MCF 10A (cell line): ENCODE measurements at regions not wholly inside any gene's neighbourhood (a gene's known extent, or its start where the extent isn't known, plus 50 kb on each side); places are given as distances from the start of the nearest gene placed in this dataset.

Experiments
- BruUV-seq: library from RNA; stranded (reverse); fragments of 400-500 nt; replicated peaks from 2 replicates; lab custom pipeline; 2021; lab: Mats Ljungman, UMichigan
- CTCF ChIA-PET: fragments of 300-600 bp; sonication (Branson Sonifier 250); formaldehyde crosslinking; extraction: SDS; loops from one replicate; lab custom pipeline; 2021; ENCODE audit warnings: antibody characterized with exemption, inconsistent platforms; lab: Yijun Ruan, JAX
- POLR2A ChIA-PET: fragments of 300-600, 350-650 bp; sonication (Branson Sonifier 250); formaldehyde crosslinking; extraction: SDS; loops from one replicate; lab custom pipeline; 2020; ENCODE audit warnings: antibody characterized with exemption, inconsistent platforms; lab: Yijun Ruan, JAX
- DNase-seq: peaks from one replicate; pipeline ENCODE4 v3.0.0-alpha.2; 2018; ENCODE audit not compliant: unreplicated experiment
- H3K27ac Mint-ChIP-seq: one replicate; pipeline ENCODE4 v1.8.0; 2022; ENCODE audit warnings: mild to moderate bottlenecking, low read depth, mixed read lengths; ENCODE audit not compliant: unreplicated experiment
- H3K27me3 Mint-ChIP-seq: one replicate; pipeline ENCODE4 v1.8.0; 2022; ENCODE audit warnings: mixed read lengths; ENCODE audit not compliant: insufficient read depth, unreplicated experiment
- H3K36me3 Mint-ChIP-seq: one replicate; pipeline ENCODE4 v1.8.0; 2022; ENCODE audit warnings: mild to moderate bottlenecking, moderate library complexity, mixed read lengths; ENCODE audit not compliant: insufficient read depth, unreplicated experiment
- H3K4me1 Mint-ChIP-seq: one replicate; pipeline ENCODE4 v1.8.0; 2022; ENCODE audit warnings: mixed read lengths; ENCODE audit not compliant: insufficient read depth, unreplicated experiment
- H3K4me3 Mint-ChIP-seq: one replicate; pipeline ENCODE4 v1.8.0; 2022; ENCODE audit warnings: mild to moderate bottlenecking, moderate library complexity, mixed read lengths; ENCODE audit not compliant: unreplicated experiment
- H3K9me3 Mint-ChIP-seq: one replicate; pipeline ENCODE4 v1.8.0; 2022; ENCODE audit warnings: mixed read lengths; ENCODE audit not compliant: unreplicated experiment
- intact Hi-C: fragments of 100-400 bp; cut with micrococcal nuclease; formaldehyde crosslinking; loops from 2 replicates; pipeline ENCODE4 v1.14.1; 2022
- TF ChIP-seq, protein P1 (sequence below): fragments of 200-600 bp; IDR thresholded peaks from one replicate; pipeline ENCODE4 v1.8.0; 2022; ENCODE audit warnings: antibody characterized with exemption, mild to moderate bottlenecking; ENCODE audit not compliant: unreplicated experiment

DNA sequence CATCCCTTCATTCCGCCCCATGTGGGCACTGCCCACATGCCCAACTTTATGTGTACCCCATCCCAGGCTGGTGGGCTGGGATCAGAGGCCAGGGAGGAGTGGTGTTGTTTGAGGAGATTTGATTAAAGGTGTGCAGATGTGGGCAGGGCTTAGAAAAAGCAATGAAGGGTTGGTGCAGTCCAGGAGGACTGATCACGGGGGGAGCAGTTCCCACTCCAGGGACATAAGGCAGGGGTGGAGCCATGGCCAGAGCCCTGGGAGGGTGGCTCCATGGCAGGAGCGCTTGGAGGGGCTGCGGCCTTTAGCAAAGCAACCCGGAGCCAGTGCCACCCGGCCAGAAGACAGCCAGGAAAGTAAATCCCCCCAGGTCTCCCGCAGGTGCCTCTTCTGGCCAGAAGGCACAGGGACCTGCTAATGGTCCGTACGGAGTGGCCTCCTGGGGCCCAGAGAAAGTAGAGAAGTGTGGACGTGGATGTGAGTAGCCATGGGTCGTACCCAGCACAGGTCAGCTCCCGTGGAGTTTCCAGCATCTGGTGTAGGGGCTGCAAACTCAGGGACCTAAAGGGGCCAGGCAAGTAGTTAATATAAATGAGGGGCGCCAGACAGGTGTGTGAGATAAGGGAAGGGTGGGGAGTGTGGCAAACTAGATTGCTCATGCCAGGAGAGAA, 62.1 kb upstream of the APCDD1L start:
- ChIA-PET POLR2A (no interaction called here), CTCF (interaction anchor here (0.6 to 0.7 kb wide), 2 partner anchors 13 to 15 kb away, joined by 3 to 4 read pairs; no protein-coding TSS in a partner anchor)
- no peaks in the 10 kb centered on the region for H3K4me1 Mint-ChIP-seq
- TF ChIP-seq, protein P1, sequence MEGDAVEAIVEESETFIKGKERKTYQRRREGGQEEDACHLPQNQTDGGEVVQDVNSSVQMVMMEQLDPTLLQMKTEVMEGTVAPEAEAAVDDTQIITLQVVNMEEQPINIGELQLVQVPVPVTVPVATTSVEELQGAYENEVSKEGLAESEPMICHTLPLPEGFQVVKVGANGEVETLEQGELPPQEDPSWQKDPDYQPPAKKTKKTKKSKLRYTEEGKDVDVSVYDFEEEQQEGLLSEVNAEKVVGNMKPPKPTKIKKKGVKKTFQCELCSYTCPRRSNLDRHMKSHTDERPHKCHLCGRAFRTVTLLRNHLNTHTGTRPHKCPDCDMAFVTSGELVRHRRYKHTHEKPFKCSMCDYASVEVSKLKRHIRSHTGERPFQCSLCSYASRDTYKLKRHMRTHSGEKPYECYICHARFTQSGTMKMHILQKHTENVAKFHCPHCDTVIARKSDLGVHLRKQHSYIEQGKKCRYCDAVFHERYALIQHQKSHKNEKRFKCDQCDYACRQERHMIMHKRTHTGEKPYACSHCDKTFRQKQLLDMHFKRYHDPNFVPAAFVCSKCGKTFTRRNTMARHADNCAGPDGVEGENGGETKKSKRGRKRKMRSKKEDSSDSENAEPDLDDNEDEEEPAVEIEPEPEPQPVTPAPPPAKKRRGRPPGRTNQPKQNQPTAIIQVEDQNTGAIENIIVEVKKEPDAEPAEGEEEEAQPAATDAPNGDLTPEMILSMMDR, result no peak
- H3K27ac Mint-ChIP-seq, result no peak overlapping the region
- DNase-seq, result no peak
- no TSS peak for BruUV-seq
- no peaks in the 10 kb centered on the region for H3K36me3 Mint-ChIP-seq
- intact Hi-C loops, result no loop called here
- H3K4me3 Mint-ChIP-seq, result no peak overlapping the region
- H3K9me3 Mint-ChIP-seq, result peaks cover 7% of the 10 kb centered on the region
- peaks cover 45% of the 10 kb centered on the region for H3K27me3 Mint-ChIP-seq

DNA sequence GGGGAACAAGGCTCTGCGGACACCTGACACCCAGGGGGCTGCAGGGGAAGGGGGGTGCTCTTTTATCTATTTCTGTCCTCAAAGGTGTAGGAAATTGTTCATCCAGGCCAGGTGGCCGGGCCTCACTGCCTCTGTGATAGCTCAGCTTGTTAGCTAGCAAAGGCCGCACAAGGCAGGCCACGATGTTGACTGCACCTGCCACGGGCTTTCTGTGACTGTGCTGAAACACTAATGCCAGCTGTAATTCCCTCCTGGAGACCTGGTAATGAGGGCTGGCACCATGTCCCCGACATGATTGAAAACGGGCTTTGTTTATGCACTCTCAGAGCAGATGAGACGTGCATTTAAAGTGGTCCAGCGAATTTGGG, 61.4 kb upstream of the APCDD1L start:
- Mint-ChIP-seq H3K36me3 (no peaks in the 10 kb centered on the region), H3K4me3 (no peak overlapping the region), H3K27ac (no peak overlapping the region), H3K4me1 (no peaks in the 10 kb centered on the region), H3K9me3 (peaks cover 2% of the 10 kb centered on the region), H3K27me3 (peaks cover 38% of the 10 kb centered on the region)
- no TSS peak for BruUV-seq
- TF ChIP-seq, protein P1, result no peak
- ChIA-PET CTCF (no interaction called here), POLR2A (no interaction called here)
- intact Hi-C loops, result no loop called here
- DNase-seq, result no peak

DNA sequence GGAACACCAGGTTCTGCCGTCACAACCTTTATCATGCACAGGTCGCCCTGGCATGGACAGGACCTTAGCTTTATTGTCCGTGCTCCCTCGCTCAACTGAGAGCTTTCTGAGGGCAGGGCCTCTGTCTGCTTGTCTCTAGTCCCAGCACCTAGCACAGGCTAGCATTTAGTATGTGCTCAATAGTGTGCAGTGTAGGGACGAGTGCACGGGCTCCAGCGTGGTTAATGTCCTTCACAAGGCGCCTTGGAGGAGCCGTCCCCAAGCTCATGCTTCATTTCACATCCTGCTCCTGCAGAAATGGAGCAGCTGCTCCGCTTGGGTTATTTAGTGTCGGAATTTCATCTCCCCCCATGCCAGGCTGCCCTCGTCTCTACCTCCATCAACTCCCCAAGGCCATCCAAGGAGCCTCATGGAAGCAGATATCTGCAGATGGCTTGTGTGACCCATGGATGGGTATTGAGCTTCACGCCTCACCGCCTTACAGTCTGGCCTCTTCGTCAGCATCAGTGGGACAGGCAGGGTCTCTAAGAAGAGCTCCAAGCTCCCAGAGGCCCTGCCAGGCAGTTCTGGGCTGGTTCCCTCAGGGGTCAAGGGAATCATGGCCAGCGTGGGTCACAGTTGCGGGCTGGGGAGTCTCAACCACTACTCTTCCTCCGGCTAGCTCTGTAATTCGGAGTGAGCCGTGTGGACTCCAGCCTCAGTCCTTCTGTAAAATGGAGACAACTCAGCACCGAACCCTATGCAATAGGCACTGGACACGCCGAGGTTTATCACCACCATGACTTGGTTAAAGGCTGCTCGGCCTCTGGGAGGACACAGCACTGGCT, 60.8 kb upstream of the APCDD1L start:
- H3K4me3 Mint-ChIP-seq, result no peak overlapping the region
- H3K4me1 Mint-ChIP-seq, result no peaks in the 10 kb centered on the region
- no peak for DNase-seq
- CTCF ChIA-PET, result interaction anchor here (1.0 kb wide), 1 partner anchor 62 kb away, joined by 3 read pairs; no protein-coding TSS in a partner anchor
- intact Hi-C loops, result no loop called here
- H3K27ac Mint-ChIP-seq, result no peak overlapping the region
- H3K9me3 Mint-ChIP-seq, result no peaks in the 10 kb centered on the region
- no peaks in the 10 kb centered on the region for H3K36me3 Mint-ChIP-seq
- TF ChIP-seq, protein P1, result no peak
- POLR2A ChIA-PET, result interaction anchor here (0.6 to 1.1 kb wide), 2 partner anchors 14 to 153 kb away, joined by 3 to 4 read pairs; no protein-coding TSS in a partner anchor
- peaks cover 32% of the 10 kb centered on the region for H3K27me3 Mint-ChIP-seq
- BruUV-seq, result no TSS peak

DNA sequence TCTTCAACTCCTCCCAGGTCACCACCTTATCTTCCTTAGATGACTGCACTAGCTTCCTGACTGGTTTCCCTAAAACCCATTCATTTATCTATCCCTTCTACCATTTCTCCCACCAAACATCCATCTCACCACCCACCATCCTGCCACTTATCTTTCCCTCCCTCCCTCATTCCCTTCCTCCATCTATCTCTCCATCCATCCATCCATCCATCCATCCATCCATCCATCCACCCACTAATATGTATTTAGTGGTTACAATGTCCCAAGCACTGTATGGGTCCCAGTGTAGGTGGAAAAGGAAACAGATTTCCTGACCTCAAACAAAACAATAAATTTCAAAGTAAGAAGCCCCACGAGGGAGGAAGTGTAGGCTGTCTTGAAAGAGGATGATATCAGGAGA, 59.3 kb upstream of the APCDD1L start:
- no TSS peak for BruUV-seq
- Mint-ChIP-seq H3K36me3 (no peaks in the 10 kb centered on the region), H3K4me1 (no peaks in the 10 kb centered on the region), H3K27me3 (peaks cover 29% of the 10 kb centered on the region), H3K27ac (no peak overlapping the region), H3K4me3 (no peak overlapping the region), H3K9me3 (no peaks in the 10 kb centered on the region)
- ChIA-PET CTCF (no interaction called here), POLR2A (interaction anchor here (1.1 kb wide), 1 partner anchor 13 kb away, joined by 4 read pairs; no protein-coding TSS in a partner anchor)
- no peak for DNase-seq
- intact Hi-C loops, result no loop called here
- TF ChIP-seq, protein P1, result no peak
